NCI-H524 (cell line): ENCODE measurements at regions not wholly inside any gene's neighbourhood (a gene's known extent, or its start where the extent isn't known, plus 50 kb on each side); places are given as distances from the start of the nearest gene placed in this dataset.
"Not testable (repeated sequence)": the region's sequence is repeated elsewhere in the genome, so short reads cannot be mapped to it uniquely, and the experiment has no call there.

Experiments used
- DNase-seq, 2 experiments: peaks; one replicate each; lab custom pipeline; 2025; lab: John Stamatoyannopoulos, UW

DNA sequence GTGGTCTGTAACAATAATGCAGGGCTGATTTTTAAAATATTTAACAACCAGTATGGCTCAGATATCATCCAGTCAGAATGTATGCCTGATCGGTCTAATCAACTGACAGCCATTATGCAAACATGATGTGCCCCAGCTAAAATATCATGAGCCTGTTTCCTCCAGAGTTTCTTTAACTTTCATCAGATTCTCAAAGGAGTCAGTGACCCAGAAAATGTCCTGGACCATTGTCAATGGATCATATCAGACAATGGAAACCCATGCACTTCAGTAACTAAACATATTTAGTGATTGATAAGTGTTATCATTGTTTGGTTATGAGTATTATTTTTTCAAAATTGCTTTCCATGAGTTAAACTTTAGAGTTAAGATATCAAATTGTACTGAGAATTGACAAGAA, 173.5 kb downstream of the LMBRD1 start:
- no peak for DNase-seq

DNA sequence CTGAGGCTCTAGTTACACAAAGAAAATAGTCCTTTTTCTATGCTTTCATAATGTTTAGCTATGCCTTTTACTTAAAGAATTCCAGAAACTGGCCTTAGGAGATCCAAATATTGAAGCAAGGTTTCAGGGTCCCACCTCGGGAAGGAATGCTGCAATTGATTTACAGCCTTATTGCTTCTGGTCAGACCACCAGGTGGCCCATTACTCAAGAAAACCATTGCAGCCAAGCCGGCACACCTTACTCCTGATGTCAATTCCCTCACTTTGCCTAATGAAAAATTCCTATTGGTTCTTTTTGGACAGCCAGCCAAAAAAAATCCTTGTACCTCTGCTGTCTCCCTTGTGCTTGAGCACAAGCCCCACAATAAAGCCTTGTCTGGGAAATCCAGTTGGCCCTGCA, 173.9 kb downstream of the LMBRD1 start:
- no peak for DNase-seq

DNA sequence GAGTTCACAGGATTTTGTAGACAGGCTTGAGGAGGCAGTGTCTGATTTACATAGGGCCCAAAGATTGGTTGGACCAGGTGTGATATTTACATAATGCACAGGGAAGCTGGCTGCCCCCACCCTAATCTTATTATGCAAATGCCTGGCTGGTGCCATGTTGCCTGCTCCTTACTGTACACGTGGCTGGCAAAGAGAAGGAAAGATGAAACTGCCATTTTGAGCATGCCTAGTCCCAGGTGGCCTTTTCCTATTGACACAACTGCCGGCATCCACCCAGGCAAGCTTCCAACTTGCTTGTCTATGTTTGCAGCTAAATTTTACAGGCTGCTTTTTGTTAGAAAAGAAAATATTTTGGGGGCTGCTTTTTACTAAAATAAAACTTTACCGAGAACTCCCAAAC, 174.6 kb downstream of the LMBRD1 start:
- peak; percentile 73 to 86 for DNase-seq

DNA sequence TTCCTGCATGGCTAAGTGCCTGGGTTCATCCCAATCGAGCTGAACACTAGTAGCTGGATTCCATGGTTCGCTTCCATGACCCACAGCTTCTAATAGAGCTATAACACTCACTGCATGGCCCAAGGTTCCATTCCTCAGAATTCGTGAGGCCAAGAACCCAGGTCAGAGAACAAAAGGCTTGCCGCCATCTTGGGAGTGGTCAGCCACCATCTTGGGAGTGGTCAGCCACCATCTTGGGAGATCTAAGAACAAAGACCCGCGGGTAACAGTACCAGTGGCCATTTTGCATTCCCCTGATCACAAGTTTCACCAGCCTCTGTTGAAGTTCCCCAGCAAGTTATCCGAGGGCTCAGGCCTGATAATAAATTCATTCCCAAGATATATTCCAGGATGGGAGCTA, 179.6 kb downstream of the LMBRD1 start:
- no peak for DNase-seq

DNA sequence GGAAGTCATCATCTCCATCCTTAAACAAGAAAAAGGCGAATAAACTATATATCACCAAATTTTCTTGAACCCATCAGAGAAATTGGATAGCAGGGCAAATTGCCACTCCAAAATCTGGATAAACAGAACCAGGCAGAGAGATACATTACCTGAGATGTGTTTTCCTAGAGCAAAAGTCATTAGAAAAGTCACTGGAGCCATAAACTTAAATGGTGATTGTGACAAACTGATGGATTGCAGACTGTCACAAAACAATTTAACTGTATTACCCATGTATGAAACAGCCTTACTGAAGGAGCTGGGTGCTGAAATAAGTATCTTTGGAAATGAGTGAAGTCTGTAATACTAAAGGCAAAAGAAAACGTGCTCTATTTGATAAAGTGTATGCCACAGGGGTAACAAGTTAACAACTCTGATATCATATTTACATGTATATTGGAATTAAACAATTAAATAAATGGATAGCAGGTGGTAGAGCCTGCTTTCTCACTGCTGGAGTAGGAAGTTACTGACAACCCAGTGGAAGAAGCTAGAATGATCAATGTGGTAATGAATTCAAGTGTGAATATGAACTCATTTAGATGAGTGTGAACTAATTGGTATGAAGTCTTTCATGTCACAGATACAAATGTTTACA, 186.9 kb downstream of the LMBRD1 start:
- DNase-seq, result no peak

DNA sequence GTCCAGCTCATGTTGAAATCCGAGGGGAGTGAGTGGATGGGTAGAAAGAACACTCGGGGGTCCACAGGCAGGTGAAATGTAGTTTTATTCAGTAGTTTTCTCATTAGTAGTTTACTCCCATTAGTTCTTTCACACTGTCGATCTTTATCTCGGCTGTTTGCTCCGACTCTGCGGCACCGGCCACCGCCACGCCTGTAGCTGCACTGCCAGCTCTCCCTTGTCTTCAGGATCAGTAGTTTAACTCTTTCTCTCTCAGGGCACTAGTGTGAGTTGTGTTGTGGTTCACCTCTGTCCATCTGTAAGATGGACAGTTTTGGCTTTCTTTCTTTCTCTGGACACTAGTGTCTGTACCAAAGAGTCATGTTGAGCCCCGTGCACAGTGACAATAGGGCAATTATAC, 195.7 kb downstream of the LMBRD1 start:
- DNase-seq, result no peak

DNA sequence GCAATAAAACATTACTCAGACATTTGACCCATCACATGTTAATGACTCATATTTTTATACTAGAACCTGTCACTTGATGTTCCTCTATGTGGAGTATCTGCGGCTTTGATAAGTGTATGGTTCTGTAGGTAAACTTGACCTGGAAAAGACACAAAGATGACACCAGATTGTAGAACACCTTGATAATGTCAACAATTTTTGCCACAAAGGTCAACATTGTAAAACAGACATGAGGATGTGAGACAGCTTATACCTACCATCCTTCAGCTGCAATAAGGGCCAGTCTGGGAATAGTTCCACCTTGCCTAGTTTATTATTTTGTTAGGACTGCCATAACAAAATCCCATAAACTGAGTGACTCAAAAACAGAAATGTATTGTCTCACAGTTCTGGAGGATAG, 202.4 kb downstream of the LMBRD1 start:
- no peak for DNase-seq

DNA sequence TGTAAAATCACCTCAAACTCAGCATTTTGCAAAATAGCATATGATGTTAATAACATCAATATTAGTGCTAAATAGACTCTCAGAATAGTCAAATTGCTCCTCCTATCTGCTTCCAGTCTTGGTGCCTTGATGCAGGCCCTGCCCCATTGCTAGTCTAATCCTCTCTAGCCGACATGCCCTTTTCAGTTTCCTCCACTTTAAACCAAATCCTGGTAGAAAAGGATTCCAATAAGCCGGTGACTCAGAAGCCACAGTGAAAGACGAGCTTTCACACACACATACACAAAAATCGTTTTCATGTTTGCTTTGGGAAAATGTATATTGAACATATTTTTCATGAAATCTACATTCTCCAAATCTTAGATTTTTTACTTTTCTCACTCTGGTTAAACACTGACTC, 203.1 kb downstream of the LMBRD1 start:
- DNase-seq, result no peak

DNA sequence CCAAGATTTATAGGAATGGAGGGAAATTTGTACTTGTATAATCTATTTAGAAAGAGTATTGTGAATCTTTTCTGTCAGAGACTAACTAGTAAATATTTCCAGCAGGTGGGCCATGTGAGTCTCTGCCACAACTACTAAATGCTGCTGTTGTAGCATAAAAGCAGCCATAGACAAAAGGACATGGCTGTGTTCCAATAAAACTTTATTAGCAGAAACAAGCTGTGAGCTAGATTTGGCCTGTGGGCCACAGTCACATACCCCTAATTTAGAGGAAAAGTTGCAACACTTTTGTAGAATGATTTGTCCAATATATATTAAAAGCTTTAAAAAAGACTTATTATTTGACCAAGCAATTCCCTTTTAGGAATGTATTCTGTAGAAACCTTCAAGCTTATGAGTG, 207.2 kb downstream of the LMBRD1 start:
- no peak for DNase-seq

DNA sequence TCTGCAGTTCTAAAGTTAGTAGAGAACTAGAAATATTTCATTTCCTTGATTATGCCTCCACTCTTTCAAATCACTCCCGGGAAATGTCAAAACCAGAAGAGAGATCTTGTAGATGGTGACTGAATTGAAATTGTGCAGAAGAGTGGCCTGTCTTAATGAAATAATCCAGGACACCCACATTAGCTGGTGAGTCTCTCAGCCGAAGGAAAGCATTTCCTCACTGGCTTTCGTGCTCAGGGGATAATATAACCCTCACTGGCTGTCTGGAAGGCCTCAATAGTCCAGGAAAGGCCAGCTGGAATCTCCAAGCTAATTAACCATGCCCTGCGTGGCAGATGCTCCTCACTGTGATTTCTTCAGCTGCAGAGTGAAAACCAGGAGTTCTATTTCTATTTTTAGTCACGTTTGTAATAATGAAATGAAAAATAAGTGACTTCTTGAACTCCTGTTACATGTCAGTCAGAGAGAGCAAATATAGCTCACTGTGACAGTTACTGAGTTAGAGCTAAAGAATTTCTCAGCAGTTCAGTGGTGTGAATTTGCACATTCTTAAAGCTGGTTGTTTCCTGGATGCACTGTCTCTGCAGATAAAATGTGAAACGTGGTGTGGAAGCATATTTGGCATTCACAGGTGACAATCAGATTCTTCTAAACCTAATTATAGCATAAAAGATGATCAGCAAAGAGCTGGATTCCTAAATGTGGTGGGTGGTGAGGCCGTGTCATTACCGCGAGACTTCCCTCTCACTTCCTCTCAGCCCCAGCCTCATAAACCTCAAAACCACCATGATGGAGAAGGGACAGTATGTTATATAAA, 211.7 kb downstream of the LMBRD1 start:
- DNase-seq, result peak; percentile 69 to 85

DNA sequence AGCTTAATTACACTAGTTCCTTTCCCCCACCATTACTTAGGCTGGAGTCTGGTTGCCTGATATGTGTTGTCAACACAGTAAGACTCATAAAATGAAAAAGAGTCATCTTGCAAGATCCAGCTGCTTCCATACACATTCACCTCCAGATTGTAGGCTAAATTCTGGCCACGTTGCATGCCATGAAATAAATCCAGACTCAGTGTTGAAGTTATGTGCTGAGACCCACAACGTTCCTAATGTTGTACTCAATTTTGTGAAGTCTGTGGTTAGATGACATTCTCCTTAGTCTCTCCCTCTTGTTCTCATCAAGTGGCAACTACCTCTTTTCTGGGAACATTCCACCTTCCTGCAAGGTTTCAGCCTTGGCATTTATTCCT, 212.3 kb downstream of the LMBRD1 start:
- no peak for DNase-seq

DNA sequence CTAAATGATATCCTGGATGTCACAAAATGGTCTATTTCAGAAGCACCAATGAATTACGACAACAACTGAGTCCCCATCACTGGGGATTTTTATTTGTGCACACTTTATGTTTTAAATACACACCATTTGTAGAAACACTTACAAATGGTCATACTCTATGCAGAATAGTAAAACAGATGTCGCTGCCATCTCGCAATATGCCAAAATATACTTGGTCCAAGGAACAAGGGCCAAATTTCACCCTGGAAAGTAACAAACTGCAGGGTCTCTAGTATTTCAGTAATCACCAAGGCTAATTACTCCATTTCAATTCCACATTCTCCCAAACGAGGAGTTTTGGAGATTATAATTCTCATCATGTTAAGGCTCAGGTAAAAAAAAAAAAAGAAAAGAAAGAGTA, 215.2 kb downstream of the LMBRD1 start:
- DNase-seq, result peak in 1 of 2 experiments; percentile 18

DNA sequence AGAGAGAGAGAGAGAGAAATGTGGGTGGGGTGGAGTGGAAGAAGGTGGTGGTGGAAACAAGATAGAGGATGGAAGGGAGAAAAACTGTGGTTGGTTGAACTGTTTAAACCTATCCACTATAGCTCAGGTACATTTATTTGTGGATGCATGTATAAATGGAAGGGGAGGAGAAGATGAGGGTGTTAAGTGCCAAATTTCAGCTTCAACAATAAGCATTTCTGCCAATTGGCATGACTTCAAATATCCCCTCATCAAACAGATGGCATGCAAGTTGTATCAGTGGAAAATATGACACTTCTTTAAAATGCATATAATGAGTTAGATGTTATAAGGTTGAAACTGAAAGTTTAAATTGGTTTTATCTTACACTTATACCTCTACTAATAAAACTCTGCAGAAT, 216.1 kb downstream of the LMBRD1 start:
- peak; percentile 11 to 59 for DNase-seq

DNA sequence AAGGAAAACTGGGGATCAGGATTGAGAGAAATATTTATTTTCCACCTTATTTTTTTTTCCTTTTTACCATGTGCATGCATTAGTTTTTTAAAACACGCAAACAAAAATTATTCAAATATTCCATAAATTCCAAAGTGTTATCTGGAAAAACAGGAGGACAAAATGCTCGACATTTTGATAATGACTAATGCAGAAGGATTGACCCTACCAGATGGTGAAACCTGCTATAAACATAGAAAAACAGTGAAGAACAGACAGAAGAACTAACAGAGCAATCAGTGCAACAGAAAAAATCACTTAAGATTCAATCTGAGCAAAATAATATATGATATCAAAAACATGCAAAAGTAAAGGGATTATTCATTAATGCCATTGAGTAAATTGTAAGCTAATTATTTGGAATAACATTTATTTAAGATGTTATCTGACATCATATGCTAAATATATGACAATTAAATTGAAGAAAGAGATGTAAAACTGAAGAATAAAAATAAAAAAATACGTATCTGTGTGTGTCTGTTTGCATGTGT, 218.4 kb downstream of the LMBRD1 start:
- DNase-seq, result peak in 1 of 2 experiments; percentile 31

DNA sequence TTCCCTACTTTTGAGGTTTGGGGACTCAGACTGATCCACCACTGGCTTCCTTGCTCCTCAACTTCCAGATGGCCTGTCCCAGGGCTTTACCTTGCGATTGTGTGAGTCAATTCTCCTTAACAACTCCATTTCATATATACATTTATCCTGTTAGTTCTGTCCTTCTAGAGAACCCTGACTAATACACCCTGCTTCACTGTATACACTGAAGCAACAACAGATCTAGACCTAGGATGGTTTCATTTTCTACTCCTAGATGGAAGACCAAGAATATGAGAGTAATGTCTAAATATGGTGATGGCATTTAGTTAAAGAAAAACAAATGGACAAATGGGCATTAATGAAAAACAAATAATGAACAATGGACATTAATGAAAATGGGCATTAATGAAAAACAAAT, 225.6 kb downstream of the LMBRD1 start:
- no peak for DNase-seq

DNA sequence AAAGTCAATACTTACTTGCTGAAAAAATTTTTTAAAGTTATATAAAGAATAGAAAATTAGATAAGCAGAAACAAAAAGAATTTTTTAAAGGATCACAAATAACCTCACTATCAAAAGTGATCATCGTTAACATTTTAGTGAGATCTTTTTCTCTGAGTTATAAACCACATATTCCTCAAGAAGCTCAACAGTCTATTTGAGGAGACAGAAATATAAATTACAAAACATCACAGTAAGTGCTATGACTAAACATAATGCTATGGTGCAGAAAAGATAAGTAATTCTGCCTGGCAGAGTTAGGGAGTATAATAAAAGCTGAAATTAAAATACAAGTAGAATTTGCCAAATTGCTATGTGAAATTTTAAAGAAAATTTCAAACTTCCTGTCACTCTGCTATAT, 226.7 kb downstream of the LMBRD1 start:
- DNase-seq, result no peak

DNA sequence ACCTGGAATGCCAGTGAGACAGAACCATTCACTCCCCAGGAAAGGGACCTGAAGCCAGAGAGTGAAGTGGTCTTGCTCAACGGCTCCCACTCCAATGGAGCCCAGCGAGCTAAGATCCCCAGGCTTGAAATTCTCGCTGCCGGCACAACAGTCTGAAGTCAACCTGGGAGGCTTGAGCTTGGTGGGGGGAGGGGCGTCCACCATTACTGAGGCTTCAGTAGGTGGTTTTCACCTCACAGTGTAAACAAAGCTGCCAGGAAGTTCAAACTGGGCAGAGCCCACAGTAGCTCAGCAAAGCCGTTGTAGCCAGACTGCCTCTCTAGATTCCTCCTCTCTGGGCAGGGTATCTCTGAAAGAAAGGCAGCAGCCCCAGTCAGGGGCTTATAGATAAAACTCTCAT, 236.2 kb downstream of the LMBRD1 start:
- not testable (repeated sequence) for DNase-seq

DNA sequence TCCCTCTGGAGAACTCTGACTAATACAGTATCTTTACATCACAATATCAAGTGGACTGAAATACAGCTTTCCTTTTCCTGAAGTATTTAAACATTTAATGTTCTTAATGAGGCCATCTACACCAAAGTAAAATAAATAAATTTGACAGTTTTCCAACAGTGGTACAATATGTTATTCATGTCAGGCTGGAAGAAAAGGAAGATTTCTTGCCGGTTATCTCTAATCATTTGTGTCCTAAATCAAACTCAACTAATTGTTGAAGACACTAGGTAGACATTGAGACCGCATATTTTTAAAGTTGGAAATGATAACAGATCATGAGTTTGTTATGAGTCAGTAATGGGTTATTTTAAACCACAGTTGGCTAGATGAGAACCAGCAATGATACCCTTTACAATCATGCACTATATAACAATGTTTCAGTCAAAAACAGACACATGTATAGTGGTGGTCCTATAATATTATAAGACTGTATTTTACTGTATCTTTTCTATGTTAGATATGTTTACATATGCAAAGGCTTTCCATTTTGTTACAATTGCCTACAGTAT, 241.6 kb downstream of the LMBRD1 start:
- no peak for DNase-seq

DNA sequence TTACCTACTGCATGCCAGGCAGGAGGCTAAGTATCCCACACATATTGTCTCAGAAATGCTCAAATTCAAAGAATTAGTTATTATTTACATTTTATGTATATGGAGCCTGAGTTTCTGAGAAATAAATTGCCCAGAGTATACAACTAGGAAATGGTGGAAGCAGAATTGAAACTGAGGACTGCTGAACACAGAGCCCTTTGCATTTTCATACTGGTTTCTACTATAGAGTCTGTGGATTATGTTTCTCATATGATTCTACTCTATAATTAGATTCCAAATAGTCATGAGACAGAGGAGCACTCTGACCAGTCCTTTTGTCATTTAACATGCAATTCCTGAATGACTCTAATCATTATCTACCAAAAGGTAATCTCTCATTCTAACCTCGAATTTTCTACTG, 254.3 kb downstream of the LMBRD1 start:
- DNase-seq, result no peak

DNA sequence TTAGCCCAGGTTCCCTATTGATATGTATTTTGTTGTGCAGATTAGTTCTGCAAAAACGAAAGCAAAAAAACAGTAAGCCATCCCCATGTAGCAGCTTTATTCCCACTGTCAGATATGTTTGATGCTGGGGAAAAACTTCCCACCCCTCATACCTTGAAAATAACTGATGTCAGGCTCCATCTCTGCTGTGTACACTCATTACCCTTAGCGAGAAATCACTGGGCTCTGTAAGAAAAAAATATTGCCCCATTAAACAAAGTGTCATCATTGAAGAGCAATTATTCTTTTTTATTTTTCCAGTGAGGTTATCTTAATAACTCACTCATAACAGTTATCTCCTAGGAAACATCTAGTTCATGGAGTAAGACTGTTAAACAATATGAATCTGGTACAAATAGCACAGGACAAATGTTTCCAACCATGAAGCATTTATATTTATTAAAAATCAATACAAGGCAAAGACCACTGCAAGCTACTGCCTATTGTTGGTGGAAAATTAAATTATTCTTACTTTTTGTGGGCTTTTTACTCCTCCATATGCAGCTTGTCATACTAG, 268.8 kb downstream of the LMBRD1 start:
- DNase-seq, result no peak

DNA sequence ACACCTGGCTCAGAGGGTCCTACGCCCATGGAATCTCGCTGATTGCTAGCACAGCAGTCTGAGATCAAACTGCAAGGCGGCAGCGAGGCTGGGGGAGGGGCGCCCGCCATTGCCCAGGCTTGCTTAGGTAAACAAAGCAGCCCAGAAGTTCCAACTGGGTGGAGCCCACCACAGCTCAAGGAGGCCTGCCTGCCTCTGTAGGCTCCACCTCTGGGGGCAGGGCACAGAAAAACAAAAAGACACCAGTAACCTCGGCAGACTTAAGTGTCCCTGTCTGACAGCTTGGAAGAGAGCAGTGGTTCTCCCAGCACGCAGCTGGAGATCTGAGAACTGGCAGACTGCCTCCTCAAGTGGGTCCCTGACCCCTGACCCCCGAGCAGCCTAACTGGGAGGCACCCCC, 281.3 kb downstream of the LMBRD1 start:
- not testable (repeated sequence) for DNase-seq

DNA sequence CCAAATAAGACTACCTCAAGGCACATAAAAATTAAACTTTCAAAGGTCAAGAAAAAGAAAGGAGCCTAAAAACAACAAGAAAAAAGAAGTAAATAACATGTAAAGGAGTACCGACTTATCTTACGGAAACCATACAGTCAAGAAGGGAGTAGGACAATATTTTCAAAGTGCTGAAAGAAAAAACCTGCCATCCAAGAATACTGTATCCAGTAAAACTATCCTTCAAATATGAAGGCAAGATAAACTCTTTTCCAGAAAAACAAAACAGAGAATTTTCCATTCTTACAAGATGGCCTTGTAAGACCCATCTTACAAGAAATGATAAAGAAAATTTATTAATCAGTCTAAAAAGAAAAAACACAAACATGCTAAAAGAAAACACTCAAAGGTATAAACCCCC, 302.2 kb downstream of the LMBRD1 start:
- DNase-seq, result no peak

DNA sequence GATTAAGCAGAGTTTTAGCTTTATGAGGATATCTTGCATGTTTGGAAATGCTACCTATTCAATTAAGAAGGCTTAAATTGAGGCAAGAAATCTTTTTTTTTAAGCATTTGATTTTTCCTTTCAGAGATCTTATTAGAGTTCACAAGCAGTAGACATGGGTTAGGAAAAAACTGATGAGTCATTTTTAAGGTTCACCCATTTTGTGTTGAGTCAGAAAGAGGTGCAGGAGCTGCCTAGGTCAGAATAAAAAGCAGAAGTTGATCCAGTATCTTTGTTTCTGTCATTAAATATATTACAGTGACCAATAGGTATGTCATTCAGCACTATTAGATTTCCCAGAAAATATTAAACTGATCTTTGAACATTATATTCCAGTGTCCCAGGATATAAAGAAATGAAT, 306.8 kb downstream of the LMBRD1 start:
- DNase-seq, result no peak
